HepG2 (cell line): ENCODE measurements at regions not wholly inside any gene's neighbourhood (a gene's known extent, or its start where the extent isn't known, plus 50 kb on each side); places are given as distances from the start of the nearest gene placed in this dataset.

Source experiments
- CBFB ChIP-seq: sonication (generic); formaldehyde crosslinking; IDR thresholded peaks from 2 replicates; pipeline ENCODE4 v1.4.0; 2020; ENCODE audit warnings: missing genetic modification reagents
- HMG20A ChIP-seq: IDR thresholded peaks from 2 replicates; pipeline ENCODE4 v1.6.1; 2016; ENCODE audit warnings: borderline replicate concordance
- ISL2 ChIP-seq: sonication (generic); formaldehyde crosslinking; IDR thresholded peaks from 2 replicates; pipeline ENCODE4 v1.5.0; 2020; ENCODE audit warnings: missing genetic modification reagents
- POLR2G ChIP-seq: fragments of 200-400 bp; formaldehyde crosslinking; IDR thresholded peaks from 2 replicates; pipeline ENCODE4 v1.6.1; 2018; ENCODE audit warnings: mild to moderate bottlenecking, low read depth, low read length, moderate library complexity
- SNAI1 ChIP-seq: sonication (generic); formaldehyde crosslinking; IDR thresholded peaks from 2 replicates; pipeline ENCODE4 v1.5.0; 2020; ENCODE audit warnings: mild to moderate bottlenecking, missing genetic modification reagents, borderline replicate concordance
- TF ChIP-seq, protein P1 (sequence below): sonication (generic); formaldehyde crosslinking; IDR thresholded peaks from 2 replicates; pipeline ENCODE4 v1.4.0; 2020; ENCODE audit warnings: missing genetic modification reagents
- TF ChIP-seq, protein P2 (sequence below): sonication (generic); formaldehyde crosslinking; conservative IDR thresholded peaks from 2 replicates; pipeline ENCODE4 v1.4.0; 2020; ENCODE audit warnings: missing genetic modification reagents
- TF ChIP-seq, protein P3 (sequence below): sonication (generic); formaldehyde crosslinking; conservative IDR thresholded peaks from 2 replicates; pipeline ENCODE4 v1.8.1; 2023; ENCODE audit warnings: missing genetic modification reagents

DNA sequence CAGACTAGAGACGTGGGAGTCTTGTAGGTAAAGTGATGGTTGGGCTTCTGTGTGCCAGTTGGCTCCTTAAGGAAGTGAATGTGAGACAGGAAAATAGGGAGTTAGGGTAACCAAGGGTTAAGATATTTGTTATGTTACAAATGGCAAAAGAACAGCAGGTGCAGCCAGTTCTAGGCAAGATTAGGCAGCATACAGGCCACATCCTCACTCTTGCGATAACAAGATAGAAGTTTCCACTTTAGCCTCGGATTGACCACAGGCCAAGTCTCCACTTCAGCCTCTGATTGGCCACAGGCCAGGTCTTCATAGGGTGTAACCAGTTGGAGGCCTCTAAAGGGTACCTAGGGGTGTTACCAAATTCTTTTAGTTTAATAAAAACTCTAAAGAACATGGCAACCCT is 54.6 kb upstream of the ABCA1 start:
- no peak for TF ChIP-seq POLR2G
- TF ChIP-seq HMG20A (CRISPR knock-in tag), result no peak
- no peak for TF ChIP-seq CBFB (CRISPR knock-in tag)
- TF ChIP-seq, protein P1, sequence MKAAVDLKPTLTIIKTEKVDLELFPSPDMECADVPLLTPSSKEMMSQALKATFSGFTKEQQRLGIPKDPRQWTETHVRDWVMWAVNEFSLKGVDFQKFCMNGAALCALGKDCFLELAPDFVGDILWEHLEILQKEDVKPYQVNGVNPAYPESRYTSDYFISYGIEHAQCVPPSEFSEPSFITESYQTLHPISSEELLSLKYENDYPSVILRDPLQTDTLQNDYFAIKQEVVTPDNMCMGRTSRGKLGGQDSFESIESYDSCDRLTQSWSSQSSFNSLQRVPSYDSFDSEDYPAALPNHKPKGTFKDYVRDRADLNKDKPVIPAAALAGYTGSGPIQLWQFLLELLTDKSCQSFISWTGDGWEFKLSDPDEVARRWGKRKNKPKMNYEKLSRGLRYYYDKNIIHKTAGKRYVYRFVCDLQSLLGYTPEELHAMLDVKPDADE (CRISPR knock-in tag), result no peak
- no peak for TF ChIP-seq SNAI1 (CRISPR knock-in tag)
- TF ChIP-seq, protein P2, sequence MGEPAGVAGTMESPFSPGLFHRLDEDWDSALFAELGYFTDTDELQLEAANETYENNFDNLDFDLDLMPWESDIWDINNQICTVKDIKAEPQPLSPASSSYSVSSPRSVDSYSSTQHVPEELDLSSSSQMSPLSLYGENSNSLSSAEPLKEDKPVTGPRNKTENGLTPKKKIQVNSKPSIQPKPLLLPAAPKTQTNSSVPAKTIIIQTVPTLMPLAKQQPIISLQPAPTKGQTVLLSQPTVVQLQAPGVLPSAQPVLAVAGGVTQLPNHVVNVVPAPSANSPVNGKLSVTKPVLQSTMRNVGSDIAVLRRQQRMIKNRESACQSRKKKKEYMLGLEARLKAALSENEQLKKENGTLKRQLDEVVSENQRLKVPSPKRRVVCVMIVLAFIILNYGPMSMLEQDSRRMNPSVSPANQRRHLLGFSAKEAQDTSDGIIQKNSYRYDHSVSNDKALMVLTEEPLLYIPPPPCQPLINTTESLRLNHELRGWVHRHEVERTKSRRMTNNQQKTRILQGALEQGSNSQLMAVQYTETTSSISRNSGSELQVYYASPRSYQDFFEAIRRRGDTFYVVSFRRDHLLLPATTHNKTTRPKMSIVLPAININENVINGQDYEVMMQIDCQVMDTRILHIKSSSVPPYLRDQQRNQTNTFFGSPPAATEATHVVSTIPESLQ (CRISPR knock-in tag), result no peak
- TF ChIP-seq ISL2 (CRISPR knock-in tag), result no peak
- TF ChIP-seq, protein P3, sequence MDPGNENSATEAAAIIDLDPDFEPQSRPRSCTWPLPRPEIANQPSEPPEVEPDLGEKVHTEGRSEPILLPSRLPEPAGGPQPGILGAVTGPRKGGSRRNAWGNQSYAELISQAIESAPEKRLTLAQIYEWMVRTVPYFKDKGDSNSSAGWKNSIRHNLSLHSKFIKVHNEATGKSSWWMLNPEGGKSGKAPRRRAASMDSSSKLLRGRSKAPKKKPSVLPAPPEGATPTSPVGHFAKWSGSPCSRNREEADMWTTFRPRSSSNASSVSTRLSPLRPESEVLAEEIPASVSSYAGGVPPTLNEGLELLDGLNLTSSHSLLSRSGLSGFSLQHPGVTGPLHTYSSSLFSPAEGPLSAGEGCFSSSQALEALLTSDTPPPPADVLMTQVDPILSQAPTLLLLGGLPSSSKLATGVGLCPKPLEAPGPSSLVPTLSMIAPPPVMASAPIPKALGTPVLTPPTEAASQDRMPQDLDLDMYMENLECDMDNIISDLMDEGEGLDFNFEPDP (CRISPR knock-in tag), result no peak
